GM19023 (cell line): ENCODE measurements at regions not wholly inside any gene's neighbourhood (a gene's known extent, or its start where the extent isn't known, plus 50 kb on each side); places are given as distances from the start of the nearest gene placed in this dataset.

ENCODE experiments used
- ATAC-seq: cut with Tn5 transposase; IDR thresholded peaks from one replicate; pipeline ENCODE4 v1.9.1; 2021; ENCODE audit warnings: mild to moderate bottlenecking, moderate library complexity; ENCODE audit not compliant: unreplicated experiment

DNA sequence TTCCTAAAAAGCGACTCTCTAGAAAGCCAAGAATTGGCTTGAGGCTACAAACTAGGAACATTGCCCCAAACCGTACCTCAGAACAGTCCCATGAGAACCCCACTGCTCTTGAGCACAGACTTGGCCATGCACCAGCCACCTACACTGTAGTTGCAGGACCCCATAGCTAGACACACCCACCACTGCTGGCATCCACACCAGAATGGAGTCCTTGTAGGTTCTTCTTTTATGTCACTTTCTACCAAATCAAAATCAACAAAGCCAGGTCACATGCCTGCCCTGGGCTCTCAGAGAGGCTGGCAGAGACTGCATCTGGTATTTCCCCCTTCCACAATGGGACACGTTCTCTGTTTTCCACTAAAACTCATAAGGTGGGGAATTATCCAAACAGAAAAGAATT is 290.5 kb downstream of the SHOX2 start:
- ATAC-seq, result no peak

DNA sequence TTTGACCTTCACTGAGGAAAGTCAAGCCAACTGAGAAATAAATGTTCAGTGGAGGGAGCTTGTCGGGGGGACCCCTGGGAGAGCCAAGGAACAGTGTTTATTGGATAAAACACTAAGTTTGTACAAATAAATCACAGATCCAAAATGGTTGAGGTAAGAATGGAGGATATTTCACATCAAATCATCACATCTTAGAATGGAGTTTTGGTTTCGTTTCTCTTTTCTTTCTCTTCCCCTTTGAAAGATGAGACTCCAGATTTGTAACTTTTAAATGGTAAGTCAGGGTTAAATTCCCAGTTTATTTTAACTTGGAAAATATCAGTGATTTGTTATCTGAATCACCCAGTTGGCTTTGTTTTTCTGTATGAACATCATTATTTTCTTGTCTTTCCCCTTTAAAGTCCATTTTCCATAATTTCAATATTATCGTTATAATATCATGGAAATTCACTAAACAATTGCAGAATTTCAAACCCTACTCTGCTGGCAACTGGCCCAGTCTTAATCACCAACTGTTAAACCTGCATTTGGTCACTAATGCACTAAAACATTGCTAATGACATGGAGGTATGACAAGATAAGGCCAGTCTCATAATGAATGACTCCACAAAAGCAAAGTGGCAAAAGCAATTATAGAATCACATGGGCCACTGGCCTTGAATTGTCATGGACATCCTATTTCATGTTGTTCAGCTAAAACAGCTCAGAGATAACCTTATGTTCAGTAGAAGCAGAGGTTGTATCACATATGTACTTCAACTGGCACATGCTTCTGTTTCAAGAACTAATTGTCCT is 295.1 kb downstream of the SHOX2 start:
- no peak for ATAC-seq

DNA sequence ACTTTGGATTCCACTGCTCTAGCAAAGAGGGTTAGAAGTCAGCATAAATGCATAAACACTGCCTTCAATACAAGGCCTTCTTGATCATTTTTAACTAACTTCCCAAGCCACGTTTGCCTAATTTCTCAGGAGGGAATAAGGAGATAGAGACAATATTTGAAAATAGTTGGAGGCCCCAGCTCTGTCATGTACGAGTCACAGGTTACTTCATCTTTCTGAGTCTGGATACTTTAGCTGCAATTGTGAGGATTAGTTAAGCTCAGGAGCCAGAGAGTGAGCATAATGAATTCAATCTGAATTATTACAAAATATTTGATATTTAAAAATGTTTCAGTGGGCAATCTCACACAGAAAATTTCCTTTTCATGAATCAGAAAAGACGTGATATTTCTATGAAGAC is 298.9 kb downstream of the SHOX2 start:
- no peak for ATAC-seq

DNA sequence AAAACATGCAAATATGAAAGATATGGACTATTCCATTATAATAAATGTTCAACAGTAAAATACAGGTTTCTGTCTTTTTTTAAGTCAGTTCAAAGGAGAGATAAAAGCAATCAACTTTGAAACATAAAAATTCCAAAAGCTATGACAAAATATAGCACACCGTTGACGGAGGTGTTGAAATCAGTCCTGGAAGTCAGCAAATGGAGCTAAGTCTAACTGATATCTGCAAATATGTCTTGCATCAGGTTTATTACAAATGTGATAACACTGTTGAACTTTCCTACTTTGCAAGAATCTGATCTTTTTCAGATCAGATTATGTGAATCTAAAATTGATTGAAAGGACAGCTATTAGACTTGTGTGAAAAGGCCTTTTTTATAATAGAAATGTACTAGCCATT is 300.7 kb downstream of the SHOX2 start:
- no peak for ATAC-seq

DNA sequence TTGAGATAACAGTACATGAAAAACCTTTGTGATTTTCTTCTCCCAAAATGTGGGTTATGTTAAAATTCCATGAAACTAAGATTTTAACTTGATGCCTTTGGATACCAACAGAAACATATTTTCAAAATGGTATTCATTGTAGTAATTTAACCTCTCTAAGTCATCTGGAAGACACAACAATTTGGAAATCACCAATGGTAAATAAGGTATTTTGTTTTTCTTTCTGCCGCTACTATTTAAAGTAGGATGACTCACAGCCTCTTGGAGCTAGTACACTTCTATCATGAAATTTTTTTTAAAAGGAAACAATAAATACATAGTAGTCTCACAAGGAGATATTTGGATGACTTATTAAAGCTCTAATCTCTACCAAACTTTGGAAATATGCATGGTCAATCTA is 291.6 kb upstream of the VEPH1 start:
- ATAC-seq, result no peak

DNA sequence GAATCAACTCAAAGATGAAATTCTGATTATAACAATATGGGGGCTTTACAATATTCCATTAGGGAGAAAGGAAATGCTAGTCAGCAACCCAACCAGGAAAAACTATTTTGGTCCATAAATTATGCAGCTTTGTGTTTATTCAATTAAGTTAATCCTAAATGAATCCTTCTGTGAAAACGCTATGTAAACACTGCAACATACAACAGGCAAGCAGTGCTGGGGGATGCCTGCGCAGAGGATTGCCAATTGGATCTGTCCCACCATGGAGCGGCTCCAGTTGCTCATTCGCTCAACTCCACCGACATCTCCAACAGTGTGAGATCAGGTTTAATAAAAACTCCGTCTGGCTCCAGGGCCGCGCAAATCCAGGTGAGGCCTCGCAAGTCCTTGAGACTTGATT is 290.5 kb upstream of the VEPH1 start:
- no peak for ATAC-seq

DNA sequence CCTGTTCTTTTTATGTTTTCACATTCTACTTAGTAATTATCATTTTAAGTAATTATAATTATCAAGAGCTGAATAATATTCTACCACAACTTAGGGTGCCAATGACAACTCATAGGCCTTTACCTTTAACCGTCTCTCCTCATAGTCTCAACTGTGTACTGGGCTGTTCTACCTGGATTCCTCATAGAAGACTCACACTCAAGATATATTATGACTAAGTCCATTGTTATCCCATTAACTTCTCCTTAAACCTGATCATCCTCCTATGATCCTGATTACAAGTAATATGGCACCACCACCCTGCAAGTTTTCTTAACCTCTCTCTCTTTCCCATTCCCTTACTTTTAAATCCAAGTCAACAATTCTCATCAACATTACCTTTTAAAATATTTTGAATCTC is 285.9 kb upstream of the VEPH1 start:
- ATAC-seq, result no peak

DNA sequence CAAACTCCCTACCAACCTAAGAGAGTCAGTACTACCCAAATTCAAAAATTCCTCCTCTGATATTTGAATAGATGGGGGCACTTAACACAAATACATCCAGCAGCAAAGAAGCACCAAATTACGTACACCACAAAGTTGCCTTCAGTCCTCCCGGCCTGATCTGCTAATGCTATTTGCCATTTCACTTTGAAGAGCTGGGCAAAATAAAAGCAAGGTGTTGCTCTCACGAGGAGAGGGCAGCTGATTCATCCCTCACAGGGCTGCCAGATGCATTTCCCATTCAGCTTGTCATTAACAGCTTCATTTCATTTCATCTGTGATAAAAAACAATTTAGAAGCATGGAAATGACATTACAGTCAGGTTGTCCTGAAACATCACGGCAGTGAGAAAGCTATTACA is 283.4 kb upstream of the VEPH1 start:
- ATAC-seq, result no peak

DNA sequence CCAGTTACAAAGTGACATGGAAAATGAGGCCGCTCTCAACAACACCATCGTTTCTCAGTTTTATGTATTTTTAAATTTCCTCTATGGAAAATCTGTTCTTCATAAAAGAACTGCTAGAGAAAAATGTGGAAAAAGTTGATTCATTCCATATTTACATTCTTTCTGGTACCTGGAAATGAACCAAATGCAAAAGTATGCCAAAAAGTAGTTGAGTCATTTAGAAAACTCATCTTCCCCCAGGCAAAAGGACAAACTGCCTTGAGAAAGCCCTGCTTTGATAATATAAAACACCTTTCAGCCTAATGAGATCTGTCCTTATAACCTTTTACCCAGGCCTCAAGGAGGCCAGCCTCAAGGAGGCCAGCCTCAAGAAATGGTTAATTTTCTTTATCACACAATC is 283.0 kb upstream of the VEPH1 start:
- no peak for ATAC-seq

DNA sequence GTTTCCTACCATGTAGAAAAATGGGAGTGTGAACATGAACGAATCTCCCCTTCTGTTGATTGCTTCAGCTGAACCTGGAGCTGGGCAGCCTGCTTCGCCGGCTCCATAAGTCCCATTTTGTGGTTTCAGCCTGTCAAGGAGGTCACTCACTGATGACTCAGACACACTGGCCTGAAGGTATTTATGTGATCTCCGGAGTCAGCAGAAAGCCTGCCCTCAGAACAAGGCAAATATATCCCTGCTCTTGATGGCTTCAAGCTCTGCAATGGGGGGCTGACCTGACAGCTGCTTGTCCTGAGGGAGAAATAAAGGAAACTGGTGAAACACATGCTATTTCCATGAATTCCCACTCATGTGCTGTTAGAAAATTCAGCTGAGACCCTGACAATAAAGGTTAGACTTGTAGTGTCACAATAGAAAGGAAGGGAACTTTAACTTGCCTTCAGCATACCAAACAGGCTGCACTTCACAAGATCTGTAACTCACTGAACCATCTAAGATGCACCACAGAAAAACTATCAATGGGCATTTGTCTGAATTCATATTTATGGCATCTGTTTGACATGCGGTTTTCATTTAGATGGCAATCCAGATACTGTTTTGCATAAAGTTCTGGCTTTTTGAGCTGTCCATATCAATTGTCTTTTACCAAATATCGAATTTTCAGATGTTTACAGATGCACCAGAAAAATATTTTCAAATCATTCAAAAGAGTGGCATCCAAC is 282.0 kb upstream of the VEPH1 start:
- no peak for ATAC-seq

DNA sequence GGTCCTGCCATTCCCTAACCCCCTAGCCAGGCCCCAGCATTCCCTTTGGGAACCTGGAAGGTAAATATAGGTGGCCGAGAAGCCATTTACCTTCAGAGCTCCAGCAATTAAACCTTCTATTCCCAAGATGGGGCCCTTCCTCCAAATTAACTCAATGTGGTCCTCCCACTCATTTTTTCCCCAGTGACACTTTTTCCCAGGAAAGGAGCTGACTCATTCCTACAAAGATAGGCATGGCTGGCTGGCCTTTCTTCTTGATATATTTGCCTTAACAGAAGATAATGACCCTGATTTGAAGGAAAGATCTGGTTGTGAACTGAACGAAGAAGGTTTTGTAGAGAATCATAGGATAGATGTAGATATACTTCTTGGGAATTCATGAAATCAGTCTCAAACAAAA is 279.0 kb upstream of the VEPH1 start:
- no peak for ATAC-seq

DNA sequence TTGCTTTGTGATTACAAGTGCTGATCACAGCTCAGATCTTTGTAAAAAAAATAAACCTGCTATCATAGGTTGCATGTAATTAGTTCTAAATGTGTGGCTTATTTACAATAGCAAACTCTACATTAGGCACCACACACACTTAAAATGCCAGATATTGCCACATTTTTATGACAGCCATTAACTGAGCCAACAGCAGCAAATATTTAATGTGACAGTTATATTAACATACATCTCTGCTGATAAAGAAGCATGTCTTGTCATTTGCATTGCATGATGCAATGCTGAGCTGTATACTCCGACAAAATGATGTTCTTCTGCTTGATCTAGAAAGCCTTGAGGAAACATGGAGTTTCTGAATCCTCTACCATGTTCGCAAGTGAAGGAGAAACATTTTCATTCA is 273.6 kb upstream of the VEPH1 start:
- no peak for ATAC-seq

DNA sequence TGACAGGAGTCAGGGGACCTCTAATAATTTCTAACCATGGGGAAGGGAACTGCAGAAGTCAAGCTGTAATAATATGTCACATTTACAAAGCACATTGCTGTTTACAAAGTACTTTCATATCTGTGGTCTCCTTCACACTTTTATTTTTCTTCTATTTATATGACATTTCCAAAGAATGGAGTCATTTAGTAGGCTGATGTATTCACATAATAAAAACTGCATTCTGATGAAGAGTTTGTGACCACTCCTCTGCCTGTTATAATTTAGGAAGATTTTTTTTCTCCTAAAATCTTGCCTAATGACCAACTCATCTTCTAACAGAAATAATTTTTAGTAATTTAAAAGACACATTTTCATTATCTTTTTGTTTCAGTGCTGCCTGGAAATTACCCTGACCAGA is 272.2 kb upstream of the VEPH1 start:
- ATAC-seq, result no peak

DNA sequence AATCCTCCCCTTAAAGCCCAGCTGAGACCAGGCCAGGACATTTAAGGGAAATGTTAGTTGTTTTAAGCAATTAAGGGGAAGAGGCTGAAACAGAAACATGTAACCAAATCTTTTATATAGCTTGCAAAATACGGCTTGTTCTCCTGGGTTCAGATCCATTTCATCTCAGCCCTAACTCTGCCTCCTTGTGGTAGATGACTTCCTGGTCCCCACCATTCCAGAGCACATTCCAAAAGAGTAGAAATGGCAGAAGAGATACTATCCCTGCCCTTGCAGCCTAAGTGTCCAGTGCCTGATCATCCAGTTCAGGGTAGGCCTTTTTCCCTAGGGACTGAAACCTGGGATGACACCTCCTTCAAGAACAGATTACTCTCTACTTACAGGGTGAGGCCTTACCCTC is 266.2 kb upstream of the VEPH1 start:
- ATAC-seq, result no peak

DNA sequence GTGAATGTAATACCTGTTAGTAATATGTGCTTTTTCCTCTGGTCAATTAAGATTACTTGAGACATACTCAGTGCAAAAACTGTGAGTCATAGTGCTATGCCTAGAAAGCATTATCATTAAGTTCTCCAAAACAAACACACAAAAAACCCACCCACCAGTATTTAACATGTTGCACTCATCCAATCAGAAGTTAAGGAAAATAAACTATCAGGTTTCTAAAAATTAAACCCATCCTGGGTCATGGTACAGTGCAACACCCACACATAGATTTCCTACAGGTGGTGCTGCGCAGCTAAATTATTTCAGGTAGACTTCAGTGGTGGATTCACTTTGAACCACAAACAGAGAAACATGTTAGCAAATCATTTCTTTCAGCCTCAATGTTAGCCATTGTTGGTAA is 264.4 kb upstream of the VEPH1 start:
- ATAC-seq, result no peak

DNA sequence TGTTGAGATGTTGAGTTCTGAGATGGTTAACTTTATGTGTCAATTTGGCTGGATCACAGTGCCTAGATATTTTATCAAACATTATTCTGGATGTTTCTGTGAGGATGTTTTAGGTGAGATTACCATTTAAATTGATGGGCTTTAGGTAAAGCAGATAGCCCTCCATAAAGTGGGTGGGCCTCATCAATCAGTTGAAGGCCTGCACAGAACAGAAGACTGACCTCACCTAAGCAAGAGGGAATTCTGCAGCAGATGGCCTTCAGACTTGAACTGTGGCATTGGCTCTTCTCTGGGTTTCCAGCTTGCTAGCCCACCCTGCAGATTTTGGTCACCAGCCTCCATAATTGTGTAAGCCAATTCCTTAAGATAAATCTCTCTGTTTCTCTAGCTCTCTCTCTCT is 260.4 kb upstream of the VEPH1 start:
- ATAC-seq, result no peak

DNA sequence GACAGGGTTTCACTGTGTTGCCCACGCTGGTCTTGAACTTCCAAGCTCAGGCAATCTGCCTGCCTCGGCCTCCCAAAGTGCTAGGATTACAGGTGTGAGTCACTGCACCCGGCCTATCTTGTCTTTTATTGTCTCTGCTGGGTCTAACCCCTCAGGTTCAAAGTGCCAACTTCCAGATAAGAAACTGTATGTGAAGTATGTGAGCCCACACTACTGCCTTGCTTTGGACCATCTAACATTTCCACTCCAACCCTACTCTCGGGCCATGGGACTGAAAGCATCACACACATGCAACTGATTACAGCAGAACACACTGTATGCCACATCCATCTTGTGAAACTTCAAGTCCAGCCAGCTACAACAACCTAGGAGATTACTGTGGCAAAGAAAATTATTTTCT is 256.1 kb upstream of the VEPH1 start:
- ATAC-seq, result no peak

DNA sequence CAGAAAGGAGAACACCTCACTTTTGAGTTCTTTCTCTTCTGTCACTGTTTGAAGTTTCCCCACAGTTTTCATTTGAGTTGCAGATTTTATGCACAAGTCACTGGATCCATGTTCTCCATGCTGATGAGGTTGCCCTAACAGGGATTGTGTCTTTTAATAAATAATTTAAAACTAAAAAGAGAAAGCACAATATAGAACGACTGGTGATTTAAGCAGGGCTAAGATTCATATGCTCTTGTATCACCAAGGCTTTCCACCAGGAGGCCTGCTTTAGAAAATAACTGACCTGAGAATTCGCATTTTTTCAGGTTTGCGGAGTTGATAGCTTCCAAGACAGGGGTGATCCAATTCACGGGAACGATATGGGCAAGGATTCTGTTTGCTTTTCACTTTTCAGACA is 252.0 kb upstream of the VEPH1 start:
- no peak for ATAC-seq

DNA sequence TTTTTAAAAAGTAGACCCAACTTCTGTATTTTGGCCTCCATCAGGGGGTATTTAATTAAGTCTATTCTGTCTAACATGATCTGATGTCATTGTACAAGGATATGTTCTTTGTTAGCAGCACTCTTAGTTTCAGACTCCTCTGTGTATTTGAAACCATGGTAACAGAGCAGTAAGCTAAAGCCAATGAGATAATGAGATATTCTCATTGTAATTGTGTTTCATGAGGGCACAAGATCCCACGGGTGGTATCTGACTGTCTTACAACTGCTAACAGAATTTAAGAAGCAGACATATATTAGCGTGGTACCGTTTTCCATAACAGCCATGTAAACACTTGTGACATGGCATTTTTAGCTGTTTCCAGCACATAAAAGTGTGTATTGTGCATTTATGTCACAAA is 251.2 kb upstream of the VEPH1 start:
- no peak for ATAC-seq

DNA sequence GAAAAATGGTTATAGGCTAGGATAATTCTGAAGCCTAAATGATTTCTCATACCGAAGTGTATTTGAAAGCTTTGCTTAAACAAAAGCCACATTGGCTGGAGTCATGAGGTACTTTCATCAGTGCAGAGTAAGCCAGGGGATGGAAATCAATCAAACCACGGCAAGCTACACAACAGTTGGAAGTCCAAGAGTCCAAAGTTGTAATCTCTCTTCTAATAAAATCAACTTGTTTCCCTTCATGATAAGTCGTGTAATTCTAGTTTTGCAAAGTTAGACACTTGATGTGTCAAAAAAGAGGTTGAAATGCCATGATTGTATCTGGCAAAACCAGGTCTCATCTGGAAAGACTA is 250.5 kb upstream of the VEPH1 start:
- ATAC-seq, result no peak

DNA sequence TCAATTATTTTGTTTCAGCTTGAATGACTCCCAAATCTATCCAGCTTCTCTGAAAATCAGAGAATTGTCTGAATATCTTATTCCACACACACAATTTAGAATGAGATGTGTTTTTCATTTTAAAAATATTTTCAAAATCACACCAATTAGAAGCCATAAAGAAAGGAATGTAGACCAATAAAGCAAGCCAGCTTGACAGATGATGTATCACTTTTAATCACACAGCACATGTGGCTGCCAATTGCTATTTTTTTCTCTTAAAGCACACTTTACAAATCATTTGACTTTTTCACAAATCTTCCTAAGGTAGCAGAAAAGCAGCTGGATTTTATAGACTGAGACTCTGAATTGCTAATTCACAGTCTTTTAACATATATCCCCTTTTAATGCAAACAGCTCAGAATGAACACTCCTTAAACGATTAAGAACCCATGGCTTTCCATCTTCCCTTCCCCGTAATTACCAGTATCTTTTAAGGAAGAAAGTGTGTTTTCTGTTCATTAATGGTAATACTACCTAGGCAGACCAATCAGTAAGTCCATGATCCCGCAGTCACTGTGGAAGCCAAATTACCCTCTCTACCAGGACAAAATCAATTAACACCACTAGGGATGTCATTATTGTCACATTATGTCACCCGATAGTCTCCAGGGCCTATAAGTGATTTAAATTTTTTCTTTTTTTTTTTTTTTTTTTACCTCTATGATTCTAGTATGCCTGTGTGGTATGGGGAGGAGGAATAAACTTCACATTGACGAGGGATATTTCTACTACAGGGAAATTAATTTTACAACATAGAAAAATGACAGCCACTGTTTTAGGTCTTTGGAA is 250.0 kb upstream of the VEPH1 start:
- ATAC-seq, result no peak

DNA sequence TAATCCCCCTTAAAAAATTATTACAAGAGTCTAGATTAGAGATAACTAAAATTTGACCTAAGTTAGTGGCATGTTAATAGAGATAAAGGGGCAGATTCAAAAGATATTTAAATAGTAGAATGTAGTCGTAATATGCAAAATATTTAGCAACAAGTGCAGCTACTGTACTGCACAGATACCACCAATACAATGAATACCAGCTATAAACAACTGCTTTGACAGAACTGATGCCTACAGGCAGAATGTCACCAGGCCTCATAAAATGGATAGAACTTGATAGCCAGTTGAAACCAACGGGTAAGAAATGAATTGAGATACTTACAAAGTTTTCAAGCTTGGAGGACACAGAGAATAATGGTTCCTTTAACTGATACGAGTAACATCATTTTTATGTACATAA is 249.3 kb upstream of the VEPH1 start:
- no peak for ATAC-seq
